PC-3 (cell line): ENCODE measurements at regions not wholly inside any gene's neighbourhood (a gene's known extent, or its start where the extent isn't known, plus 50 kb on each side); places are given as distances from the start of the nearest gene placed in this dataset.
A peak's percentile ranks its signal among the peaks of the same experiment; 100 is the strongest.

Experiments
- ATAC-seq: fragments of 200-7000 bp; cut with Tn5 transposase; 2 replicates; pipeline ENCODE4 v1.9.1; 2020; ENCODE audit warnings: mild to moderate bottlenecking, moderate library complexity
- BruUV-seq: library from RNA; stranded (reverse); fragments of 400-500 nt; replicated peaks from 2 replicates; lab custom pipeline; 2021; lab: Mats Ljungman, UMichigan
- CTCF ChIA-PET: fragments of 300-600 bp; sonication (Branson Sonifier 250); formaldehyde crosslinking; loops from one replicate; lab custom pipeline; 2022; ENCODE audit warnings: antibody characterized with exemption; lab: Charles Lee
- POLR2A ChIA-PET: fragments of 300-600 bp; sonication (Branson Sonifier 250); formaldehyde crosslinking; loops from one replicate; lab custom pipeline; 2022; ENCODE audit warnings: antibody characterized with exemption; ENCODE audit not compliant: unreplicated experiment; lab: Charles Lee
- DNase-seq: peaks from one replicate; pipeline ENCODE4 v3.0.0-alpha.2; 2015
- H2AFZ ChIP-seq: fragments of 300-600 bp; sonication (generic); 2 replicates; pipeline ENCODE4 v1.6.0; 2016; ENCODE audit warnings: antibody characterized with exemption, low read length
- H3F3A ChIP-seq: fragments of 300-600 bp; sonication (generic); one replicate; pipeline ENCODE4 v1.6.0; 2017; ENCODE audit warnings: antibody characterized with exemption, low read length, control low read depth, mild to moderate bottlenecking; ENCODE audit not compliant: unreplicated experiment
- H3K27ac ChIP-seq: fragments of 300-600 bp; sonication (generic); 2 replicates; pipeline ENCODE4 v1.5.1; 2016; ENCODE audit warnings: mild to moderate bottlenecking, low read length
- H3K27me3 ChIP-seq: fragments of 300-600 bp; sonication (generic); 2 replicates; pipeline ENCODE4 v1.6.1; 2016; ENCODE audit warnings: low read length, mixed read lengths
- H3K36me3 ChIP-seq: fragments of 300-600 bp; sonication (generic); 2 replicates; pipeline ENCODE4 v1.6.1; 2016; ENCODE audit warnings: low read depth, mixed run types, low read length, mixed read lengths
- H3K4me1 ChIP-seq: fragments of 300-600 bp; sonication (generic); 2 replicates; pipeline ENCODE4 v1.5.1; 2016; ENCODE audit warnings: low read length; ENCODE audit not compliant: insufficient read depth
- H3K4me2 ChIP-seq: fragments of 300-600 bp; sonication (generic); 2 replicates; pipeline ENCODE4 v1.6.0; 2016; ENCODE audit warnings: low read length
- H3K4me3 ChIP-seq: fragments of 300-600 bp; sonication (generic); 2 replicates; pipeline ENCODE4 v1.5.1; 2016; ENCODE audit warnings: mild to moderate bottlenecking, low read length, mixed read lengths
- H3K79me2 ChIP-seq: fragments of 300-600 bp; sonication (generic); 2 replicates; pipeline ENCODE4 v1.6.1; 2017; ENCODE audit warnings: low read length, mixed read lengths
- H3K9ac ChIP-seq: fragments of 300-600 bp; sonication (generic); 2 replicates; pipeline ENCODE4 v1.6.0; 2016; ENCODE audit warnings: mild to moderate bottlenecking, low read length
- H3K9me2 ChIP-seq: fragments of 300-600 bp; sonication (generic); replicated peaks from 2 replicates; pipeline ENCODE4 v1.6.1; 2016; ENCODE audit warnings: mixed run types, low read length, mixed read lengths
- H3K9me3 ChIP-seq: fragments of 300-600 bp; sonication (generic); 2 replicates; pipeline ENCODE4 v1.6.1; 2016; ENCODE audit warnings: low read length, mixed read lengths
- H4K20me1 ChIP-seq: fragments of 300-600 bp; sonication (generic); 2 replicates; pipeline ENCODE4 v1.6.1; 2016; ENCODE audit warnings: low read length, mixed read lengths
- CTCF ChIP-seq: fragments of 300-600 bp; sonication (generic); conservative IDR thresholded peaks from 2 replicates; pipeline ENCODE4 v1.5.1; 2017; ENCODE audit warnings: antibody characterized with exemption, low read depth, mild to moderate bottlenecking, low read length
- EZH2 ChIP-seq: fragments of 300-600 bp; sonication (generic); IDR thresholded peaks from one replicate; pipeline ENCODE4 v1.6.1; 2017; ENCODE audit warnings: antibody characterized with exemption, mild to moderate bottlenecking, low read length; ENCODE audit not compliant: unreplicated experiment
- EZH2phosphoT487 ChIP-seq: fragments of 300-600 bp; sonication (generic); IDR thresholded peaks from 2 replicates; pipeline ENCODE4 v1.6.1; 2018; ENCODE audit warnings: mild to moderate bottlenecking, antibody characterized with exemption, low read length, borderline replicate concordance
- intact Hi-C: fragments of 100-400 bp; cut with micrococcal nuclease; formaldehyde crosslinking; loops from 2 replicates; pipeline ENCODE4 v1.9.0; 2023

- CTCF ChIA-PET = no interaction called here
- H3K36me3 ChIP-seq = no peaks in the 10 kb centered on the region
- 0 out of 2 replicates have a peak overlapping the region, but pooled peaks have one; percentile 32 for H2AFZ ChIP-seq
- ATAC-seq (no peak), DNase-seq (peak; percentile 19)
- POLR2A ChIA-PET = no interaction called here
- H3F3A ChIP-seq = no peaks in the 10 kb centered on the region
- H3K79me2 ChIP-seq = no peaks in the 10 kb centered on the region
- no peaks in the 10 kb centered on the region for H3K9me2 ChIP-seq
- H3K27me3 ChIP-seq = no peaks in the 10 kb centered on the region
- H4K20me1 ChIP-seq = no peaks in the 10 kb centered on the region
- H3K9ac ChIP-seq = no peak overlapping the region
- TF ChIP-seq EZH2phosphoT487 (no peak), EZH2 (no peak), CTCF (no peak)
- H3K4me1 ChIP-seq = no peaks in the 10 kb centered on the region
- BruUV-seq = no TSS peak
- H3K9me3 ChIP-seq = no peaks in the 10 kb centered on the region
- no peak overlapping the region for H3K4me2 ChIP-seq
- no peak overlapping the region for H3K27ac ChIP-seq
- no peak overlapping the region for H3K4me3 ChIP-seq
- intact Hi-C loops = no loop called here
Measured at GRCh38 chr9:16180546-16180945, 627.7 kb downstream of the CCDC171 start.

GRCh38 chr9:16181539-16181938 lies 628.7 kb downstream of the CCDC171 start:
- Histone ChIP-seq H3K9ac (no peak overlapping the region), H3K36me3 (no peaks in the 10 kb centered on the region), H3K4me1 (no peaks in the 10 kb centered on the region), H2AFZ (no peak overlapping the region), H3K79me2 (no peaks in the 10 kb centered on the region), H3K4me2 (no peak overlapping the region), H3K9me3 (no peaks in the 10 kb centered on the region), H3F3A (no peaks in the 10 kb centered on the region), H3K27me3 (no peaks in the 10 kb centered on the region), H4K20me1 (no peaks in the 10 kb centered on the region), H3K27ac (no peak overlapping the region), H3K9me2 (no peaks in the 10 kb centered on the region), H3K4me3 (no peak overlapping the region)
- BruUV-seq = no TSS peak
- DNase-seq (no peak), ATAC-seq (no peak)
- TF ChIP-seq CTCF (no peak), EZH2phosphoT487 (no peak), EZH2 (no peak)
- ChIA-PET CTCF (no interaction called here), POLR2A (no interaction called here)
- intact Hi-C loops = no loop called here

GRCh38 chr9:16182784-16183183 lies 629.9 kb downstream of the CCDC171 start:
- intact Hi-C loops = no loop called here
- Histone ChIP-seq H3K27me3 (no peaks in the 10 kb centered on the region), H2AFZ (no peak overlapping the region), H3K27ac (no peak overlapping the region), H3K36me3 (no peaks in the 10 kb centered on the region), H3K9me3 (no peaks in the 10 kb centered on the region), H4K20me1 (no peaks in the 10 kb centered on the region), H3F3A (no peaks in the 10 kb centered on the region), H3K4me2 (no peak overlapping the region), H3K79me2 (no peaks in the 10 kb centered on the region), H3K4me3 (no peak overlapping the region), H3K9me2 (no peaks in the 10 kb centered on the region), H3K4me1 (no peaks in the 10 kb centered on the region), H3K9ac (no peak overlapping the region)
- CTCF ChIA-PET = no interaction called here
- POLR2A ChIA-PET = no interaction called here
- DNase-seq (no peak), ATAC-seq (no peak)
- TF ChIP-seq CTCF (no peak), EZH2phosphoT487 (no peak), EZH2 (no peak)
- BruUV-seq = no TSS peak
